HFFc6 (cell line): ENCODE measurements at regions not wholly inside any gene's neighbourhood (a gene's known extent, or its start where the extent isn't known, plus 50 kb on each side); places are given as distances from the start of the nearest gene placed in this dataset.
"Not testable (repeated sequence)": the region's sequence is repeated elsewhere in the genome, so short reads cannot be mapped to it uniquely, and the experiment has no call there.

Experiments used
- DNase-seq: peaks from one replicate; pipeline ENCODE4 v3.0.0-alpha.2; 2018
- H3K27ac Mint-ChIP-seq: 2 replicates; pipeline ENCODE4 v1.8.0; 2020; ENCODE audit warnings: mild to moderate bottlenecking, mixed read lengths
- H3K27me3 Mint-ChIP-seq: 2 replicates; pipeline ENCODE4 v1.8.0; 2021; ENCODE audit warnings: mild to moderate bottlenecking, moderate library complexity, mixed read lengths; ENCODE audit not compliant: insufficient read depth
- H3K36me3 Mint-ChIP-seq: 2 replicates; pipeline ENCODE4 v1.8.0; 2021; ENCODE audit warnings: low read depth, mixed read lengths
- H3K4me1 Mint-ChIP-seq: 2 replicates; pipeline ENCODE4 v1.8.0; 2020; ENCODE audit warnings: low read depth, mixed read lengths
- H3K4me3 Mint-ChIP-seq: 2 replicates; pipeline ENCODE4 v1.8.0; 2020; ENCODE audit warnings: mild to moderate bottlenecking, moderate library complexity, mixed read lengths
- H3K9me3 Mint-ChIP-seq: 2 replicates; pipeline ENCODE4 v1.8.0; 2020; ENCODE audit warnings: mild to moderate bottlenecking, mixed read lengths
- CTCF ChIP-seq: fragments of 200-600 bp; sonication (generic); IDR thresholded peaks from 2 replicates; pipeline ENCODE4 v1.5.0; 2021; ENCODE audit warnings: antibody characterized with exemption, mild to moderate bottlenecking

GRCh38 chr19:29873801-29874575, 62.2 kb downstream of the CCNE1 start:
- peak; percentile 64 for TF ChIP-seq CTCF
- Mint-ChIP-seq H3K36me3 (peaks cover 3% of the 10 kb centered on the region; the same call in 1 of the 2 replicates), H3K27ac (no peak overlapping the region), H3K4me1 (peaks cover 27% of the 10 kb centered on the region), H3K27me3 (peaks cover 3% of the 10 kb centered on the region), H3K9me3 (no peaks in the 10 kb centered on the region), H3K4me3 (no peak overlapping the region)
- DNase-seq, result no peak

GRCh38 chr19:29875931-29876330, 64.1 kb downstream of the CCNE1 start:
- no peak for TF ChIP-seq CTCF
- DNase-seq, result no peak
- no peak overlapping the region for H3K27ac Mint-ChIP-seq
- H3K4me3 Mint-ChIP-seq, result no peak overlapping the region
- H3K27me3 Mint-ChIP-seq, result peaks cover 7% of the 10 kb centered on the region
- H3K9me3 Mint-ChIP-seq, result no peaks in the 10 kb centered on the region
- H3K36me3 Mint-ChIP-seq, result peaks cover 4% of the 10 kb centered on the region; the same call in 1 of the 2 replicates
- H3K4me1 Mint-ChIP-seq, result peaks cover 37% of the 10 kb centered on the region

GRCh38 chr19:29876414-29876813, 64.6 kb downstream of the CCNE1 start:
- no peak for DNase-seq
- peaks cover 42% of the 10 kb centered on the region for H3K4me1 Mint-ChIP-seq
- peaks cover 7% of the 10 kb centered on the region for H3K27me3 Mint-ChIP-seq
- TF ChIP-seq CTCF, result no peak
- H3K27ac Mint-ChIP-seq, result no peak overlapping the region
- no peaks in the 10 kb centered on the region for H3K9me3 Mint-ChIP-seq
- H3K4me3 Mint-ChIP-seq, result peak overlapping the region; percentile 65
- H3K36me3 Mint-ChIP-seq, result peaks cover 4% of the 10 kb centered on the region; the same call in 1 of the 2 replicates

DNA sequence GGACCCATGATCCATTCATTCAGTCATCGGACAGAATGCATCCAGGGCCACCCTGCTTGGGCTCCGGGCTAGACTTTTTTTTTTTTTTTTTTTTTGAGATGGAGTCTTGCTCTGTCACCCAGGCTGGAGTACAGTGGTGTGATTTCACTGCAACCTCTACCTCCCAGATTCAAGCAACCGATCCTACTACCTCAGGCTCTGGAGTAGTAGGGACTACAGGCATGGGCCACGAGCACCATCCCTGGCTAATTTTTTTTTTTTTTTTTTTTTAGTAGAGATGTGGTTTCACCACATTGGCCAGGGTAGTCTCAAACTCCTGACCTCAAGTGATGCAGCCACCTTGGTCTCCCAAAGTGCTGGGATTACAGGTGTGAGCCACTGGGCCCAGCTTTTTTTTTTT, 65.1 kb downstream of the CCNE1 start:
- H3K4me1 Mint-ChIP-seq, result peaks cover 44% of the 10 kb centered on the region
- not testable (repeated sequence) for H3K36me3 Mint-ChIP-seq, H3K27me3 Mint-ChIP-seq, H3K9me3 Mint-ChIP-seq, DNase-seq, H3K27ac Mint-ChIP-seq
- H3K4me3 Mint-ChIP-seq, result peak overlapping the region; percentile 65

DNA sequence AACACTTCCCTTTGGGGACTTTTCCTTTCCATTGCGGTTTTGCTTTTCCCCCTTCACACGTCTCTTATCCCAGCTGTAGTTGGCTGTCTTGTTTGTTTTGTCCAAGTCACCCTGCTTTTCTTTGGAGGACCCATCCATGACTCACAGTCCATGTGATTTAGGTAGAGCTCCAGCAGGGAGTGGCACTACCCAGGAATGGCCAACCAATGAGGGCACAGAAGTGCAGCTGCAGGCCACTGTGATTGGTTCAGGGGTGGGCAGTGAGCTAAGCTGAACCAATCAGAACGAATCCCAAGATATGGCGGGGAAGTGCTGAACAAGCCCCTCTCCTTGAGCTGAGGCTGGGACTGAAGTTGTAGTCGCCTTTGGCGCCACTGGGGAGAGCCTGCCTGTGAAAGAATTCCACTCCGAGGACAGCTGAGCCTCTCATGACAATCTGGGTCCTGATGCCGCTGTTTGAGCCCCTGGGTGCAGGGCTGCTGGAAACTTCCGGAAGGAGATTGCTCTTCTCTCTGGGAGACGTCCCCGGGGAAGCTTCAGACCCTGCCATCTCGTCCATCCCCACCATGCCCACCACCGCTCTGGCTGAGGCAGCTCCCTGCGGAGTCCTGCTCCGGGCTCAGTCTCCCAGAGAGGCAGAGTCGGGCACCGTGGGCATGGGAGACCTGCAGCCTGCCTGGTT, 62.9 kb upstream of the URI1 start:
- Mint-ChIP-seq H3K27ac (no peak overlapping the region), H3K4me1 (peaks cover 50% of the 10 kb centered on the region), H3K27me3 (peaks cover 7% of the 10 kb centered on the region), H3K36me3 (peaks cover 4% of the 10 kb centered on the region; the same call in 1 of the 2 replicates), H3K9me3 (no peaks in the 10 kb centered on the region), H3K4me3 (no peak overlapping the region)
- TF ChIP-seq CTCF, result no peak
- DNase-seq, result peak; percentile 34

DNA sequence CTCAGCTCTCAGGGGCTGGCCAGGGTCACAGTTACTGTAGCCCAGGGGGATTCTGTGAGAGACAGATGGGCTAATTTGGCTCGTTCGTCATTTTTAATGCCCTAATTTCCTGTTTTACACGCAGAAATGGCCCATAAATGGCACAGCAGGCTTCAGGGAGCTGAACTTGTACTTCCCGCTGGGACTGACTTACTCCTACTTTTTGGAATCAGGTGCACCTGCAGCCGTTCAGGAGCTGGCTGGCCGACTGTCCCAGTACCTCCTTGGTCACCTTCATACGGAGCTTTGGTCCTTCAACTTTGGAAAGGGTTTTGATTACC, 62.4 kb upstream of the URI1 start:
- Mint-ChIP-seq H3K27me3 (peaks cover 6% of the 10 kb centered on the region), H3K4me1 (peaks cover 50% of the 10 kb centered on the region), H3K27ac (no peak overlapping the region), H3K4me3 (no peak overlapping the region), H3K36me3 (peaks cover 4% of the 10 kb centered on the region; the same call in 1 of the 2 replicates), H3K9me3 (no peaks in the 10 kb centered on the region)
- DNase-seq, result no peak
- TF ChIP-seq CTCF, result no peak
